GM23248 (cell line): ENCODE measurements at regions not wholly inside any gene's neighbourhood (a gene's known extent, or its start where the extent isn't known, plus 50 kb on each side); places are given as distances from the start of the nearest gene placed in this dataset.

Experiments
- DNase-seq: peaks from one replicate; pipeline ENCODE4 v3.0.0-alpha.2; 2015
- H2AFZ ChIP-seq: fragments of 200-600 bp; sonication (generic); 2 replicates; pipeline ENCODE4 v1.6.1; 2016; ENCODE audit warnings: antibody characterized with exemption
- H3F3A ChIP-seq: fragments of 200-600 bp; sonication (generic); 2 replicates; pipeline ENCODE4 v1.6.1; 2016; ENCODE audit warnings: mild to moderate bottlenecking, antibody characterized with exemption, mixed run types; ENCODE audit not compliant: insufficient read depth
- H3K27ac ChIP-seq: fragments of 200-600 bp; sonication (generic); 2 replicates; pipeline ENCODE4 v1.5.1; 2016; ENCODE audit warnings: mild to moderate bottlenecking
- H3K27me3 ChIP-seq: fragments of 200-600 bp; sonication (generic); replicated peaks from 2 replicates; pipeline ENCODE4 v1.6.1; 2016; ENCODE audit warnings: mild to moderate bottlenecking; ENCODE audit not compliant: insufficient read depth
- H3K36me3 ChIP-seq: fragments of 200-600 bp; sonication (generic); 2 replicates; pipeline ENCODE4 v1.6.1; 2016; ENCODE audit warnings: low read depth, mild to moderate bottlenecking
- H3K4me1 ChIP-seq: fragments of 200-600 bp; sonication (generic); 2 replicates; pipeline ENCODE4 v1.6.1; 2016; ENCODE audit warnings: mild to moderate bottlenecking; ENCODE audit not compliant: insufficient read depth
- H3K4me2 ChIP-seq: fragments of 200-600 bp; sonication (generic); one replicate; pipeline ENCODE4 v1.6.1; 2016; ENCODE audit warnings: mild to moderate bottlenecking; ENCODE audit not compliant: unreplicated experiment
- H3K4me3 ChIP-seq: fragments of 200-600 bp; sonication (generic); 2 replicates; pipeline ENCODE4 v1.5.1; 2016; ENCODE audit warnings: mild to moderate bottlenecking
- H3K79me2 ChIP-seq: fragments of 200-600 bp; sonication (generic); 2 replicates; pipeline ENCODE4 v1.6.1; 2016; ENCODE audit warnings: mild to moderate bottlenecking; ENCODE audit not compliant: insufficient read depth
- H3K9ac ChIP-seq: fragments of 200-600 bp; sonication (generic); 2 replicates; pipeline ENCODE4 v1.6.1; 2016; ENCODE audit warnings: mild to moderate bottlenecking
- H3K9me2 ChIP-seq: fragments of 200-600 bp; sonication (generic); 2 replicates; pipeline ENCODE4 v1.6.1; 2016; ENCODE audit warnings: mixed run types, mild to moderate bottlenecking, moderate library complexity; ENCODE audit not compliant: insufficient read depth
- H3K9me3 ChIP-seq: fragments of 200-600 bp; sonication (generic); one replicate; pipeline ENCODE4 v1.6.1; 2017; ENCODE audit warnings: low read depth
- H4K20me1 ChIP-seq: fragments of 200-600 bp; sonication (generic); 2 replicates; pipeline ENCODE4 v1.6.0; 2016; ENCODE audit not compliant: insufficient read depth
- EZH2 ChIP-seq: fragments of 200-600 bp; sonication (generic); IDR thresholded peaks from 2 replicates; pipeline ENCODE4 v1.6.1; 2018; ENCODE audit warnings: antibody characterized with exemption, mild to moderate bottlenecking; ENCODE audit not compliant: insufficient read depth, poor library complexity, severe bottlenecking
- EZH2phosphoT487 ChIP-seq: fragments of 200-600 bp; sonication (generic); IDR thresholded peaks from 2 replicates; pipeline ENCODE4 v1.6.1; 2018; ENCODE audit warnings: antibody characterized with exemption, moderate library complexity, mild to moderate bottlenecking, low read depth; ENCODE audit not compliant: insufficient read depth
- WGBS, 2 experiments: methylation state at CpG; one replicate each; pipeline ENCODE4 v1.1.6; 2015 to 2017; ENCODE audit warnings: low lambda C conversion rate in 2 of 2, low coverage in 1 of 2; ENCODE audit errors: missing lambda C conversion rate in 2 of 2; 5-methylcytosine and 5-hydroxymethylcytosine counted together
- in situ Hi-C: fragments of 300-500 bp; cut with MboI; formaldehyde crosslinking; loops from 2 replicates; pipeline ENCODE4 v1.15.0; 2020

DNA sequence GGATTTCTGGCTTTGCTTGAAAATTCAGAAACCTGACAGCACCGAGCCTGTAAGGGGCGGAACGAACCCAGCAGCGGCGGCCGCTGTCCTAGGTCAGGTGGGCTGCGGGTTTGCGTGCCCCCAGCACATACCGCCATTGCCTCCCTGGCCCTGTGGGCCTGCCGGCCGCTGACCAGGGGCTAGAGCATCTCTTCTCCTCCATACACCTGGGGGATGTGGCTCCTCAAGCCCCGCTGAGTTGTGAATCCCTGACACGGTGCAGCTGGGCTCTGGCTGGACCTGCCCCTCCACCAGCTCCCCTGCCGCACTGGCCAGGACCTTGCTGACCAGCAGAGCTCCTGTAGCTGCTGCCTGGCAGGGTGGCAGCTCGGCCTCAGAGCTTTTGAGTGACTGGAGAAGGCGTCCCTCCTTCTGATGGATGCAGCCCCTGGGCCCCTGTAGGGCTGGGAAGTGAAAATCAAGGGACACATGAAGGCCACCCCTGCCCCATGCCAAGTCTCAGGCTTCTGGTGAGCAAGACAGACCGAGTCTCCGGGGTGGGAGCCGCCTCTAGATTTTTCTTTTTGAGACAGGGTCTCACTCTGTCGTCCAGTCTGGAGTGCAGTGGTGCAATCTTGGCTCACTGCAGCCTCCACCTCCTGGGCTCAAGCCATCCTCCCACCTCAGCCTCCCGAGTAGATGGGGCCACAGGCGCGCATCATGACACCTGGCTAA is 184.9 kb upstream of the SFSWAP start:
- no peak for TF ChIP-seq EZH2
- TF ChIP-seq EZH2phosphoT487, result no peak
- Histone ChIP-seq H3K9me2 (no peaks in the 10 kb centered on the region), H3K9ac (no peak overlapping the region), H3F3A (no peaks in the 10 kb centered on the region), H3K79me2 (no peaks in the 10 kb centered on the region), H3K27me3 (no peaks in the 10 kb centered on the region), H3K4me1 (no peaks in the 10 kb centered on the region), H3K9me3 (no peaks in the 10 kb centered on the region), H3K36me3 (no peaks in the 10 kb centered on the region), H3K27ac (no peak overlapping the region), H4K20me1 (no peaks in the 10 kb centered on the region), H2AFZ (no peak overlapping the region), H3K4me3 (no peak overlapping the region), H3K4me2 (no peak overlapping the region)
- in situ Hi-C loops, result no loop called here
- DNase-seq, result no peak
- 52% methylated on average over 23 of the region's 23 CpGs for WGBS, 2 experiments

DNA sequence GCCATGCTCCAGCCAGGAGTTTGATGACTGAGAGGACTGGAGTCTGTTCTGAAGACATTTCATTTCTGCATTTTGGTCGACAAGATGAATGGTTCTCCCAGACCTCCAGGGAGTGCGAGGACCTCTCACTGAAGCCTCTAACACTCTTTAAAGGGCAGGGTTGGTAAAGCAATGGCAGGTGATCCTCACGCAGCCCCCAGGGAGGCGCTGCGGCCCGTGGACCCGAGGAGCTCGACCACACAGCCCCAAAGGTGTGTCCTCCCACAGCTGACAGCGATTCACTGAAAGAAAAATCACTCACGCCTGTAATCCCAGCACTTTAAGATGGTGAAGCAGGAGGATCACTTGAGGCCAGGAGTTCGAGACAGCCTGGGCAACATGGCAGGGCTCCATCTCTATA is 183.8 kb upstream of the SFSWAP start:
- no peaks in the 10 kb centered on the region for H3F3A ChIP-seq
- no peak overlapping the region for H3K4me2 ChIP-seq
- no peaks in the 10 kb centered on the region for H3K9me3 ChIP-seq
- DNase-seq, result no peak
- in situ Hi-C loops, result no loop called here
- no peaks in the 10 kb centered on the region for H3K9me2 ChIP-seq
- no peak overlapping the region for H3K4me3 ChIP-seq
- H3K79me2 ChIP-seq, result no peaks in the 10 kb centered on the region
- no peaks in the 10 kb centered on the region for H3K36me3 ChIP-seq
- H4K20me1 ChIP-seq, result no peaks in the 10 kb centered on the region
- WGBS, 2 experiments, result 37% methylated on average over 11 of the region's 11 CpGs
- no peak overlapping the region for H3K9ac ChIP-seq
- no peak overlapping the region for H2AFZ ChIP-seq
- no peaks in the 10 kb centered on the region for H3K4me1 ChIP-seq
- no peaks in the 10 kb centered on the region for H3K27me3 ChIP-seq
- TF ChIP-seq EZH2phosphoT487 (no peak), EZH2 (no peak)
- H3K27ac ChIP-seq, result no peak overlapping the region

DNA sequence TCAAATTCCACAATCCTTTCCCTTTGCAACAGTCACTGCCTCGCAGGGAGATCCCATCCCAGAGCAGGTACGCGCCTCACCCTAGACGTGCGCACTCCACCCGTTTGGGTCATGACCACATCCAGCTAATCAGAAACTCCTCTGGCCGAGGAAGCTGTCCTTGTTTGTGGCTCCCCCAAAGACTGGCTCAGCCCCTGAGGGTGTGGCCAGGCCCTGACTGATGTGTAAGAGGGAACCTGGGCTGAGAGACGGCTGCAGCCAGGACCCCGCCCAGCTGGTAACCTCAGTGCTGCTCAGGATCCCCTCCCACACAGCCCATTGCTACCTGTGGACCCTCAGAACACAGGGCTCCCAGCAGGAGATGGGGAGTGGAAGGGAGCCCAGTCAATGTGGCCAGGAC is 183.2 kb upstream of the SFSWAP start:
- WGBS, 2 experiments, result 69 to 71% methylated on average over 9 of the region's 9 CpGs
- Histone ChIP-seq H3K36me3 (no peaks in the 10 kb centered on the region), H3K27me3 (no peaks in the 10 kb centered on the region), H3K9me3 (no peaks in the 10 kb centered on the region), H3K9me2 (no peaks in the 10 kb centered on the region), H3K4me3 (no peak overlapping the region), H3K4me2 (no peak overlapping the region), H3K4me1 (no peaks in the 10 kb centered on the region), H4K20me1 (no peaks in the 10 kb centered on the region), H3K9ac (no peak overlapping the region), H2AFZ (no peak overlapping the region), H3K79me2 (no peaks in the 10 kb centered on the region), H3F3A (no peaks in the 10 kb centered on the region), H3K27ac (no peak overlapping the region)
- TF ChIP-seq EZH2phosphoT487 (no peak), EZH2 (no peak)
- in situ Hi-C loops, result no loop called here
- DNase-seq, result no peak

DNA sequence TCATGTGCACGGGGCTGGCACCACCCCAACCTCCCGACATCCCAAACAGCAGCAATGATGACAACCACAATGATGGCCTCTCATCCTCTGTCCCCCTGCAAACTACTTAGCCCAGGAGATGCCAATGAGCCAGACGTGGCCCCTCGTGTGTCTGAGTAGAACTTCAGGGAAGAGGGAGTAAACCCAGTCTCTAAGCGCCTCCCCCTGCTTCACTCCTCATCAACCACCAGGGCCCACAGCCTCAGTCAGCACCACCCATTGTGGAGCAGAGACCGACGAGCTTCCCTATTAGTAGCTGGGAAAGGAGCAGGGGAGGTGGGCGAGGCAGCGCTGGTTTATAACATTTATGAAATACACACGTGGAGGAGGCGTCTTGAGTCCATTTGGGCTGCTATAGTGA is 182.7 kb upstream of the SFSWAP start:
- Histone ChIP-seq H3K9me2 (no peaks in the 10 kb centered on the region), H3K79me2 (no peaks in the 10 kb centered on the region), H3K4me2 (no peak overlapping the region), H3K36me3 (no peaks in the 10 kb centered on the region), H3K9ac (no peak overlapping the region), H3K9me3 (no peaks in the 10 kb centered on the region), H4K20me1 (no peaks in the 10 kb centered on the region), H2AFZ (no peak overlapping the region), H3K27me3 (no peaks in the 10 kb centered on the region), H3K4me1 (no peaks in the 10 kb centered on the region), H3F3A (no peaks in the 10 kb centered on the region), H3K27ac (no peak overlapping the region), H3K4me3 (no peak overlapping the region)
- no peak for TF ChIP-seq EZH2phosphoT487
- TF ChIP-seq EZH2, result no peak
- WGBS, 2 experiments, result 33 to 34% methylated on average over 11 of the region's 11 CpGs
- in situ Hi-C loops, result no loop called here
- no peak for DNase-seq

DNA sequence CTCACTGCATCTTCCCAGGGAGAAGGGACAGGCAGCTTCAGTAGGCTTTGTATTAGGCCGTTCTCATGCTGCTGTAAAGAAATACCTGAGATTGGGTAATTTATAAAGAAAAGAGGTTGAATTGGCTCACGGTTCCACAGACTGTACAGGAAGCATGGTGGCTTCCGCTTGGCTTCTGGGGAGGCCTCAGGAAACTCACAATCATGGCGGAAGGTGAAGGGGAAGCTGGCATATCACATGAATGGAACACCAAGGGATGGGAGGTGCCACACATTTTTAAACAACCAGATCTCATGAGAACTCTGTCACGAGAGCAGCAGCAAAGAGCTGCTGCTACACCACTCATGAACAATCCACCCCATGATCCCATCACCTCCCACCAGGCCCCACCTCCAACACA is 182.2 kb upstream of the SFSWAP start:
- TF ChIP-seq EZH2, result no peak
- no peak for TF ChIP-seq EZH2phosphoT487
- 47 to 54% methylated on average over 5 of the region's 5 CpGs for WGBS, 2 experiments
- no peaks in the 10 kb centered on the region for H3K36me3 ChIP-seq

More for the DNA sequence above, 182.2 kb upstream of the SFSWAP start:
- Histone ChIP-seq H4K20me1 (no peaks in the 10 kb centered on the region), H3K4me2 (no peak overlapping the region), H3K79me2 (no peaks in the 10 kb centered on the region), H3K9me2 (no peaks in the 10 kb centered on the region), H2AFZ (no peak overlapping the region), H3K4me1 (no peaks in the 10 kb centered on the region), H3K9me3 (no peaks in the 10 kb centered on the region), H3K9ac (no peak overlapping the region), H3K4me3 (no peak overlapping the region), H3K27me3 (no peaks in the 10 kb centered on the region), H3K27ac (no peak overlapping the region), H3F3A (no peaks in the 10 kb centered on the region)
- in situ Hi-C loops, result no loop called here
- no peak for DNase-seq
